GM23338 (cell line): ENCODE measurements at regions not wholly inside any gene's neighbourhood (a gene's known extent, or its start where the extent isn't known, plus 50 kb on each side); places are given as distances from the start of the nearest gene placed in this dataset.

Experiments used
- ATAC-seq: fragments of 200-7000 bp; cut with Tn5 transposase; 3 replicates; pipeline ENCODE4 v1.9.1; 2020
- DNase-seq: peaks from one replicate; pipeline ENCODE4 v3.0.0-alpha.2; 2015; ENCODE audit warnings: low spot score
- H2AFZ ChIP-seq: fragments of 200-600 bp; sonication (generic); 2 replicates; pipeline ENCODE4 v1.8.0; 2016; ENCODE audit warnings: antibody characterized with exemption, mild to moderate bottlenecking, moderate library complexity
- H3F3A ChIP-seq: fragments of 200-600 bp; sonication (generic); replicated peaks from 2 replicates; pipeline ENCODE4 v1.8.0; 2017; ENCODE audit warnings: antibody characterized with exemption, mixed run types, low read depth
- H3K27ac ChIP-seq: fragments of 200-600 bp; sonication (generic); 2 replicates; pipeline ENCODE4 v1.6.1; 2016; ENCODE audit warnings: low read depth
- H3K27me3 ChIP-seq: fragments of 200-600 bp; sonication (generic); 2 replicates; pipeline ENCODE4 v1.8.0; 2016; ENCODE audit warnings: mild to moderate bottlenecking, mixed run types, moderate library complexity; ENCODE audit not compliant: insufficient read depth
- H3K36me3 ChIP-seq: fragments of 200-600 bp; sonication (generic); 2 replicates; pipeline ENCODE4 v1.8.0; 2016; ENCODE audit warnings: mild to moderate bottlenecking; ENCODE audit not compliant: insufficient read depth
- H3K4me1 ChIP-seq: fragments of 200-600 bp; sonication (generic); 2 replicates; pipeline ENCODE4 v1.8.0; 2016; ENCODE audit warnings: mild to moderate bottlenecking, moderate library complexity; ENCODE audit not compliant: insufficient read depth
- H3K4me2 ChIP-seq: fragments of 200-600 bp; sonication (generic); 2 replicates; pipeline ENCODE4 v1.7.1; 2017; ENCODE audit warnings: mixed run types
- H3K4me3 ChIP-seq: fragments of 200-600 bp; sonication (generic); 2 replicates; pipeline ENCODE4 v1.6.1; 2016; ENCODE audit warnings: mixed run types
- H3K79me2 ChIP-seq: fragments of 200-600 bp; sonication (generic); replicated peaks from 2 replicates; pipeline ENCODE4 v1.8.0; 2017; ENCODE audit warnings: mild to moderate bottlenecking; ENCODE audit not compliant: insufficient read depth
- H3K9me2 ChIP-seq: fragments of 200-600 bp; sonication (generic); 2 replicates; pipeline ENCODE4 v1.8.0; 2017; ENCODE audit not compliant: insufficient read depth
- H4K20me1 ChIP-seq: fragments of 200-600 bp; sonication (generic); replicated peaks from 2 replicates; pipeline ENCODE4 v1.8.0; 2017; ENCODE audit warnings: mild to moderate bottlenecking; ENCODE audit not compliant: insufficient read depth
- H3K27ac Mint-ChIP-seq: 2 replicates; pipeline ENCODE4 v1.8.0; 2020; ENCODE audit warnings: inconsistent platforms, mild to moderate bottlenecking, moderate library complexity, mixed read lengths
- H3K27me3 Mint-ChIP-seq: 3 replicates; pipeline ENCODE4 v1.8.0; 2022; ENCODE audit warnings: low read depth, mild to moderate bottlenecking, moderate library complexity, mixed read lengths, inconsistent platforms; ENCODE audit not compliant: insufficient read depth, poor library complexity
- H3K36me3 Mint-ChIP-seq: 3 replicates; pipeline ENCODE4 v1.8.0; 2021; ENCODE audit warnings: low read depth, mild to moderate bottlenecking, inconsistent platforms, moderate library complexity, mixed read lengths
- H3K4me1 Mint-ChIP-seq: 3 replicates; pipeline ENCODE4 v1.8.0; 2020; ENCODE audit warnings: mild to moderate bottlenecking, inconsistent platforms, mixed read lengths
- H3K4me3 Mint-ChIP-seq: 3 replicates; pipeline ENCODE4 v1.8.0; 2021; ENCODE audit warnings: moderate library complexity, mild to moderate bottlenecking, inconsistent platforms, mixed read lengths
- H3K9me3 Mint-ChIP-seq: 3 replicates; pipeline ENCODE4 v1.8.0; 2020; ENCODE audit warnings: moderate library complexity, mild to moderate bottlenecking, inconsistent platforms, mixed read lengths
- CREB1 ChIP-seq: fragments of 250-450 bp; sonication (Bioruptor Pico); IDR thresholded peaks from 2 replicates; pipeline ENCODE4 v1.5.0; 2020; ENCODE audit warnings: low read depth, mild to moderate bottlenecking, moderate library complexity
- EZH2 ChIP-seq: fragments of 200-600 bp; sonication (generic); IDR thresholded peaks from one replicate; pipeline ENCODE4 v1.8.0; 2017; ENCODE audit warnings: antibody characterized with exemption, mild to moderate bottlenecking, low read depth; ENCODE audit not compliant: unreplicated experiment
- EZH2phosphoT487 ChIP-seq: fragments of 200-600 bp; sonication (generic); IDR thresholded peaks from one replicate; pipeline ENCODE4 v1.8.1; 2018; ENCODE audit warnings: antibody characterized with exemption; ENCODE audit not compliant: unreplicated experiment
- JUNB ChIP-seq: IDR thresholded peaks from one replicate; pipeline ENCODE4 v1.6.1; 2016; ENCODE audit warnings: antibody characterized with exemption; ENCODE audit not compliant: unreplicated experiment
- NANOG ChIP-seq: IDR thresholded peaks from 2 replicates; pipeline ENCODE4 v1.6.1; 2016; ENCODE audit warnings: antibody characterized with exemption, borderline replicate concordance
- POLR2AphosphoS5 ChIP-seq: IDR thresholded peaks from 2 replicates; pipeline ENCODE4 v1.6.1; 2016; ENCODE audit warnings: antibody characterized with exemption, low read depth
- REST ChIP-seq: IDR thresholded peaks from one replicate; pipeline ENCODE4 v1.6.1; 2018; ENCODE audit warnings: antibody characterized with exemption; ENCODE audit not compliant: unreplicated experiment
- STAT1 ChIP-seq: IDR thresholded peaks from one replicate; pipeline ENCODE4 v1.6.1; 2016; ENCODE audit warnings: antibody characterized with exemption; ENCODE audit not compliant: unreplicated experiment
- ZNF114 ChIP-seq: fragments of 250-450 bp; sonication (Bioruptor Pico); IDR thresholded peaks from 2 replicates; pipeline ENCODE4 v1.5.0; 2020; ENCODE audit warnings: mild to moderate bottlenecking, moderate library complexity
- ZNF331 ChIP-seq: fragments of 250-450 bp; sonication (Bioruptor Pico); IDR thresholded peaks from 2 replicates; pipeline ENCODE4 v1.5.0; 2020; ENCODE audit warnings: low read depth, mild to moderate bottlenecking, moderate library complexity
- TF ChIP-seq, protein P1 (sequence below), 2 experiments: fragments of 200-600 bp in 1 of 2; sonication (generic) in 1 of 2; conservative IDR thresholded peaks; 2 replicates each; pipeline versions ENCODE4 v1.5.1 to v1.6.1; 2016 to 2017; ENCODE audit warnings: antibody characterized with exemption in 2 of 2, low read depth in 2 of 2, mild to moderate bottlenecking in 2 of 2, moderate library complexity in 1 of 2

DNA sequence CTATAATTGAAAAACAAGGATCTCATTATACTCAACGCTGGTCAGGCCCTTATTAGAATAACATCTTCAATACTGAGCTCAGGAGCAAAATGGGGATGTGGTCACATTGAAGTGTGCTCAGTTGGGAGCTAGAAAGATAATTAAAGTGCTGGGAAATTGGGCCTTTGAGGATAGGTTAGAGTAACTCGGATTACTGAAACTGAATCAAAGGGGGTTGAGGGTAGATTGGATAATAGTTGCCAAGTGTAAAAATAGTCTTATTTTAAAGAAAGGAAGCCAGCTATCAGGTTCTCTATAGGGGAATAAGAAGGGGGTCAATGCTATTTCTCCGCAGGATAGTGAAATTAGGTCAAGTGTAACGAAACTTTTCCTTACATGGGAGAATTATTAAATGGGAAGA is 391.0 kb upstream of the PTPRD start:
- Mint-ChIP-seq H3K4me3 (no peak overlapping the region), H3K4me1 (no peaks in the 10 kb centered on the region), H3K27me3 (no peaks in the 10 kb centered on the region), H3K9me3 (no peaks in the 10 kb centered on the region), H3K27ac (no peak overlapping the region), H3K36me3 (no peaks in the 10 kb centered on the region)
- Histone ChIP-seq H3K36me3 (no peaks in the 10 kb centered on the region), H4K20me1 (no peaks in the 10 kb centered on the region), H3K4me3 (no peak overlapping the region), H3K4me2 (no peak overlapping the region), H2AFZ (no peak overlapping the region), H3K4me1 (no peaks in the 10 kb centered on the region), H3K27ac (no peak overlapping the region), H3F3A (no peaks in the 10 kb centered on the region), H3K9me2 (no peaks in the 10 kb centered on the region), H3K79me2 (no peaks in the 10 kb centered on the region), H3K27me3 (no peaks in the 10 kb centered on the region)
- no peak for DNase-seq
- TF ChIP-seq POLR2AphosphoS5 = no peak
- no peak for TF ChIP-seq STAT1
- TF ChIP-seq CREB1 (CRISPR knock-in tag) = no peak
- TF ChIP-seq NANOG = no peak
- TF ChIP-seq JUNB = no peak
- TF ChIP-seq, protein P1, sequence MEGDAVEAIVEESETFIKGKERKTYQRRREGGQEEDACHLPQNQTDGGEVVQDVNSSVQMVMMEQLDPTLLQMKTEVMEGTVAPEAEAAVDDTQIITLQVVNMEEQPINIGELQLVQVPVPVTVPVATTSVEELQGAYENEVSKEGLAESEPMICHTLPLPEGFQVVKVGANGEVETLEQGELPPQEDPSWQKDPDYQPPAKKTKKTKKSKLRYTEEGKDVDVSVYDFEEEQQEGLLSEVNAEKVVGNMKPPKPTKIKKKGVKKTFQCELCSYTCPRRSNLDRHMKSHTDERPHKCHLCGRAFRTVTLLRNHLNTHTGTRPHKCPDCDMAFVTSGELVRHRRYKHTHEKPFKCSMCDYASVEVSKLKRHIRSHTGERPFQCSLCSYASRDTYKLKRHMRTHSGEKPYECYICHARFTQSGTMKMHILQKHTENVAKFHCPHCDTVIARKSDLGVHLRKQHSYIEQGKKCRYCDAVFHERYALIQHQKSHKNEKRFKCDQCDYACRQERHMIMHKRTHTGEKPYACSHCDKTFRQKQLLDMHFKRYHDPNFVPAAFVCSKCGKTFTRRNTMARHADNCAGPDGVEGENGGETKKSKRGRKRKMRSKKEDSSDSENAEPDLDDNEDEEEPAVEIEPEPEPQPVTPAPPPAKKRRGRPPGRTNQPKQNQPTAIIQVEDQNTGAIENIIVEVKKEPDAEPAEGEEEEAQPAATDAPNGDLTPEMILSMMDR (conservative IDR thresholded peaks at IDR 0.05; ENCODE audit: low read depth in 2 of 2) = no peak
- ATAC-seq = no peak

DNA sequence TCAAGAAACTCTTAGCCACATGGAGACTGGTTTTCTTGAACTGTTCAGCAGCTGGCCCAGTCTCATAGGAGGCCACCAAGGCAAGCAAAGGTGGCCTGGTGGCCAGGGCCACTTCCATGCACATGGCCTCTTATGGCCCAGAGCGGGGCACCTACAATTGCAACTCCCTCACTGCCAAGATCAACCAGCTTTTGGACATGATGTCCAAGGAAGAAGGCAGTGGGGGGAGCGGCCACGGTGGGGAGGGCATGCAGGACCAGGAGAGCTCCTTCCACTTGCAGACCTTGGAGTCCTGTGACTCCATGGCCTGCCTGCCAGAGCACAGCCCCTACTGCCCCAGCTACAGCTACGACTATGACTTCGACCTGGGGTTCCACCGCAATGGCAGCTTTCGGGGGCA is 398.9 kb upstream of the PTPRD start:
- Histone ChIP-seq H3K27ac (no peak overlapping the region), H3K79me2 (no peaks in the 10 kb centered on the region), H2AFZ (no peak overlapping the region), H3K4me2 (no peak overlapping the region), H4K20me1 (no peaks in the 10 kb centered on the region), H3K9me2 (peaks cover 9% of the 10 kb centered on the region), H3K4me3 (no peak overlapping the region), H3K27me3 (no peaks in the 10 kb centered on the region), H3K4me1 (no peaks in the 10 kb centered on the region), H3K36me3 (no peaks in the 10 kb centered on the region), H3F3A (no peaks in the 10 kb centered on the region)
- Mint-ChIP-seq H3K27ac (no peak overlapping the region), H3K4me1 (no peaks in the 10 kb centered on the region), H3K27me3 (peaks cover 1% of the 10 kb centered on the region), H3K4me3 (no peak overlapping the region), H3K36me3 (peaks cover 15% of the 10 kb centered on the region), H3K9me3 (peaks cover 25% of the 10 kb centered on the region)
- DNase-seq (no peak), ATAC-seq (no peak)
- TF ChIP-seq, protein P1 (conservative IDR thresholded peaks at IDR 0.05; ENCODE audit: low read depth in 2 of 2) = no peak
- TF ChIP-seq POLR2AphosphoS5 (no peak), EZH2 (no peak), STAT1 (no peak), NANOG (no peak), ZNF331 (CRISPR knock-in tag) (no peak), ZNF114 (CRISPR knock-in tag) (no peak), REST (no peak), EZH2phosphoT487 (no peak)
